ENCODE measurements at regions not wholly inside any gene's neighbourhood (a gene's known extent, or its start where the extent isn't known, plus 50 kb on each side); places are given as distances from the start of the nearest gene placed in this dataset.

GRCh38 chr4:159904906-159905305 lies 802.0 kb downstream of the RAPGEF2 start:
- TF ChIP-seq BCL3 (CRISPR knock-in tag; IDR thresholded peaks at IDR 0.05) (no peak), ZNF20 (CRISPR knock-in tag; IDR thresholded peaks at IDR 0.05) (no peak), KAT8 (CRISPR knock-in tag; IDR thresholded peaks at IDR 0.05) (no peak), SALL2 (CRISPR knock-in tag; IDR thresholded peaks at IDR 0.05) (no peak), CAMTA2 (CRISPR knock-in tag; IDR thresholded peaks at IDR 0.05; ENCODE audit: borderline replicate concordance) (no peak), KDM6A (CRISPR knock-in tag; IDR thresholded peaks at IDR 0.05; ENCODE audit: low read depth) (no peak), CREM (IDR thresholded peaks at IDR 0.05) (no peak), CREM (CRISPR knock-in tag; IDR thresholded peaks at IDR 0.05) (no peak)
- TF ChIP-seq, protein P1, sequence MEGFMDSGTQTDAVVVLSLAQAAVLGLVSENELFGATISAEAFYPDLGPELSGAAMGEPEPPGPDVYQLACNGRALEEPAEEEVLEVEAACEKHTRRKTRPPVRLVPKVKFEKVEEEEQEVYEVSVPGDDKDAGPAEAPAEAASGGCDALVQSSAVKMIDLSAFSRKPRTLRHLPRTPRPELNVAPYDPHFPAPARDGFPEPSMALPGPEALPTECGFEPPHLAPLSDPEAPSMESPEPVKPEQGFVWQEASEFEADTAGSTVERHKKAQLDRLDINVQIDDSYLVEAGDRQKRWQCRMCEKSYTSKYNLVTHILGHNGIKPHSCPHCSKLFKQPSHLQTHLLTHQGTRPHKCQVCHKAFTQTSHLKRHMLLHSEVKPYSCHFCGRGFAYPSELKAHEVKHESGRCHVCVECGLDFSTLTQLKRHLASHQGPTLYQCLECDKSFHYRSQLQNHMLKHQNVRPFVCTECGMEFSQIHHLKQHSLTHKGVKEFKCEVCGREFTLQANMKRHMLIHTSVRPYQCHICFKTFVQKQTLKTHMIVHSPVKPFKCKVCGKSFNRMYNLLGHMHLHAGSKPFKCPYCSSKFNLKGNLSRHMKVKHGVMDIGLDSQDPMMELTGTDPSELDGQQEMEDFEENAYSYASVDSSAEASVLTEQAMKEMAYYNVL (CRISPR knock-in tag; IDR thresholded peaks at IDR 0.05; ENCODE audit: borderline replicate concordance) = no peak
- TF ChIP-seq, protein P2, sequence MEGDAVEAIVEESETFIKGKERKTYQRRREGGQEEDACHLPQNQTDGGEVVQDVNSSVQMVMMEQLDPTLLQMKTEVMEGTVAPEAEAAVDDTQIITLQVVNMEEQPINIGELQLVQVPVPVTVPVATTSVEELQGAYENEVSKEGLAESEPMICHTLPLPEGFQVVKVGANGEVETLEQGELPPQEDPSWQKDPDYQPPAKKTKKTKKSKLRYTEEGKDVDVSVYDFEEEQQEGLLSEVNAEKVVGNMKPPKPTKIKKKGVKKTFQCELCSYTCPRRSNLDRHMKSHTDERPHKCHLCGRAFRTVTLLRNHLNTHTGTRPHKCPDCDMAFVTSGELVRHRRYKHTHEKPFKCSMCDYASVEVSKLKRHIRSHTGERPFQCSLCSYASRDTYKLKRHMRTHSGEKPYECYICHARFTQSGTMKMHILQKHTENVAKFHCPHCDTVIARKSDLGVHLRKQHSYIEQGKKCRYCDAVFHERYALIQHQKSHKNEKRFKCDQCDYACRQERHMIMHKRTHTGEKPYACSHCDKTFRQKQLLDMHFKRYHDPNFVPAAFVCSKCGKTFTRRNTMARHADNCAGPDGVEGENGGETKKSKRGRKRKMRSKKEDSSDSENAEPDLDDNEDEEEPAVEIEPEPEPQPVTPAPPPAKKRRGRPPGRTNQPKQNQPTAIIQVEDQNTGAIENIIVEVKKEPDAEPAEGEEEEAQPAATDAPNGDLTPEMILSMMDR (CRISPR knock-in tag; IDR thresholded peaks at IDR 0.05) = no peak
